Stomach (tissue), 8 donors: ENCODE measurements at regions not wholly inside any gene's neighbourhood (a gene's known extent, or its start where the extent isn't known, plus 50 kb on each side); places are given as distances from the start of the nearest gene placed in this dataset.

Experiments used
- DNase-seq, 2 donors: peaks; one replicate each; pipeline versions ENCODE4 v3.0.0 to v3.0.0-alpha.2; 2013 to 2019
- H3K27ac ChIP-seq, 5 donors: fragments of 200-600 bp in 4 of 5; sonication (generic) in 4 of 5; one replicate each; pipeline ENCODE4 v1.5.1; 2013 to 2019; ENCODE audit warnings: mild to moderate bottlenecking in 1 of 5, moderate library complexity in 1 of 5
- H3K27me3 ChIP-seq, 3 donors: fragments of 200-600 bp; sonication (generic); one replicate each; pipeline ENCODE4 v1.5.1; 2017 to 2019; ENCODE audit warnings: mixed run types in 1 of 3
- H3K36me3 ChIP-seq, 4 donors: fragments of 200-600 bp; sonication (generic); 1 replicate in 3 of 4; 2 replicates in 1 of 4; pipeline ENCODE4 v1.5.1; 2016 to 2019
- H3K4me1 ChIP-seq, 4 donors: fragments of 200-600 bp; sonication (generic); one replicate each; pipeline ENCODE4 v1.5.1; 2016 to 2019
- H3K4me3 ChIP-seq, 4 donors: fragments of 200-600 bp; sonication (generic) in 3 of 4; one replicate each; pipeline ENCODE4 v1.5.1; 2016 to 2019; ENCODE audit warnings: mild to moderate bottlenecking in 1 of 4
- H3K9me3 ChIP-seq, 4 donors: fragments of 200-600 bp; sonication (generic); one replicate each; pipeline ENCODE4 v1.5.1; 2016 to 2019
- CTCF ChIP-seq, 7 experiments: fragments of 450-650 bp in 4 of 7; fragments of 200-600 bp in 3 of 7; sonication (generic) in 3 of 7; IDR thresholded peaks; one replicate each; pipeline ENCODE4 v1.5.1; 2016 to 2019; ENCODE audit warnings: antibody characterized with exemption in 7 of 7, control low read depth in 2 of 7, mild to moderate bottlenecking in 1 of 7
- EP300 ChIP-seq: sonication (generic); formaldehyde crosslinking; IDR thresholded peaks from one replicate; pipeline ENCODE4 v1.6.1; 2017; ENCODE audit warnings: antibody characterized with exemption
- POLR2A ChIP-seq, 4 donors: fragments of 450-650 bp; IDR thresholded peaks; one replicate each; pipeline ENCODE4 v1.6.1; 2016; ENCODE audit warnings: antibody characterized with exemption in 4 of 4, control low read depth in 2 of 4, mild to moderate bottlenecking in 1 of 4, moderate library complexity in 1 of 4
- POLR2AphosphoS5 ChIP-seq, 3 donors: sonication (generic); formaldehyde crosslinking; IDR thresholded peaks; one replicate each; pipeline ENCODE4 v1.6.1; 2016; ENCODE audit warnings: antibody characterized with exemption in 3 of 3
- WGBS, 5 donors: extraction: QIAGEN DNeasy Blood & Tissue Kit in 3 of 5; methylation state at CpG; one replicate each; pipeline versions ENCODE4 v1.1.5 to v1.1.7; 2013 to 2018; 5-methylcytosine and 5-hydroxymethylcytosine counted together
- intact Hi-C: fragments of 100-400 bp; cut with DNase I; formaldehyde crosslinking; loops from one replicate; pipeline ENCODE4 v1.15.1; 2023; ENCODE audit warnings: low total_unique reads
- donor health status: healthy with polysubstance abuse.
- donor health status: Bipolar disorder and iron deficiency.
- donor health status: healthy.

GRCh38 chr4:187070740-187071139 is 347.1 kb upstream of the FAT1 start:
- DNase-seq = no peak
- intact Hi-C loops = no loop called here
- no peak overlapping the region for H3K27ac ChIP-seq
- H3K4me3 ChIP-seq = no peak overlapping the region
- WGBS, 5 donors = 61 to 82% (median 61%) methylated on average over 1 of the region's 1 CpG
- no peaks in the 10 kb centered on the region for H3K9me3 ChIP-seq
- no peak for TF ChIP-seq POLR2AphosphoS5 (IDR thresholded peaks at IDR 0.05)
- TF ChIP-seq CTCF (IDR thresholded peaks at IDR 0.05) = no peak
- no peak for TF ChIP-seq EP300
- TF ChIP-seq POLR2A (IDR thresholded peaks at IDR 0.05) = no peak
- H3K27me3 ChIP-seq = no peaks in the 10 kb centered on the region
- no peaks in the 10 kb centered on the region for H3K36me3 ChIP-seq
- peaks cover 0 to 3% (median 0%) of the 10 kb centered on the region in 4 donors for H3K4me1 ChIP-seq

DNA sequence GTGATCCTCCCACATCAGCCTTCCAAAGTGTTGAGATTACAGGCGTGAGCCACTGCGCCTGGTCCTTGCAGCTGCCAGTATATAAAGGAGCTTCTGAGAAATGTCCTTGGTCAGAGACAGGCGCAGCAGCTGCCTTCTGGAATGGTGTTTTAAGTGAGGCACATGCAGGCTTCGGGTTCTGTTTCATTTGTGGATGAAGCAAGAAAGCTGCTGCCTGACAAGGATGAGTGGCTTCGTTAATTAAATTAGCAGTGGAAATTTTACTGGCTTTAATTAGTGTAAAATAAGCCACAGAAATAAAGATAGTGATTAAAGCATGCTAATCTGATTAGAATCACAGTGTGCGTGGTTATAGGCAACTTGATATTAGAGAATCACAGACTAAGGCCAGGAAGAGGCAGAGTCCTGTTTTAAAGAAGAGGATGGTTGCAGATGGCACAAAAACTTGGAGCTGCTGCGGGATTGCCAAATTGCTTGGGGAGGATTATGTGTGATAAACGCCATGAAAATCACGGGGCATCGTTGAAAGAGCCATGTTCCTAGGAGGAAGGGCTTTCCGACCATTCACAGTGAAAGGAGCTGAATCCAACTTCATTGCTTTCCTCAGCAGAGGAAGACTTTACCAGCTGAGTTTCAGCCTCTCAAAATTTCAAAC is 348.4 kb upstream of the FAT1 start:
- H3K9me3 ChIP-seq = no peaks in the 10 kb centered on the region
- DNase-seq = peak in 1 of 2 donors; percentile 41
- H3K4me1 ChIP-seq = peaks cover 0 to 3% (median 0%) of the 10 kb centered on the region in 4 donors
- TF ChIP-seq CTCF (IDR thresholded peaks at IDR 0.05) = no peak
- TF ChIP-seq POLR2A (IDR thresholded peaks at IDR 0.05) = no peak
- TF ChIP-seq POLR2AphosphoS5 (IDR thresholded peaks at IDR 0.05) = no peak
- TF ChIP-seq EP300 = no peak
- H3K36me3 ChIP-seq = no peaks in the 10 kb centered on the region
- H3K27ac ChIP-seq = no peak overlapping the region
- H3K27me3 ChIP-seq = no peaks in the 10 kb centered on the region
- intact Hi-C loops = no loop called here
- 70 to 79% (median 71%) methylated on average over 11 of the region's 11 CpGs for WGBS, 5 donors
- H3K4me3 ChIP-seq = no peak overlapping the region

- WGBS, 5 donors = 86 to 92% (median 86%) methylated on average over 7 of the region's 7 CpGs
- H3K4me1 ChIP-seq = peaks cover 0 to 3% (median 0%) of the 10 kb centered on the region in 4 donors
- intact Hi-C loops = no loop called here
- no peaks in the 10 kb centered on the region for H3K27me3 ChIP-seq
- TF ChIP-seq EP300 = no peak
- no peak for TF ChIP-seq POLR2A (IDR thresholded peaks at IDR 0.05)
- no peak for TF ChIP-seq CTCF (IDR thresholded peaks at IDR 0.05)
- TF ChIP-seq POLR2AphosphoS5 (IDR thresholded peaks at IDR 0.05) = no peak
- H3K4me3 ChIP-seq = no peak overlapping the region
- no peak for DNase-seq
- H3K36me3 ChIP-seq = no peaks in the 10 kb centered on the region
- H3K9me3 ChIP-seq = no peaks in the 10 kb centered on the region
- H3K27ac ChIP-seq = no peak overlapping the region
Observed at GRCh38 chr4:187073820-187074219, 350.2 kb upstream of the FAT1 start.

GRCh38 chr4:187075514-187075913 is 351.9 kb upstream of the FAT1 start:
- no peak for TF ChIP-seq CTCF (IDR thresholded peaks at IDR 0.05)
- no peak for TF ChIP-seq EP300
- no peak for TF ChIP-seq POLR2AphosphoS5 (IDR thresholded peaks at IDR 0.05)
- TF ChIP-seq POLR2A (IDR thresholded peaks at IDR 0.05) = no peak
- Histone ChIP-seq H3K4me1 (peaks cover 0 to 3% (median 0%) of the 10 kb centered on the region in 4 donors), H3K27me3 (no peaks in the 10 kb centered on the region), H3K27ac (no peak overlapping the region), H3K9me3 (no peaks in the 10 kb centered on the region), H3K36me3 (no peaks in the 10 kb centered on the region), H3K4me3 (no peak overlapping the region)
- DNase-seq = no peak
- intact Hi-C loops = no loop called here
- WGBS, 5 donors = 57 to 81% (median 63%) methylated on average over 4 of the region's 4 CpGs
